Lower lobe of right lung (tissue), 2 donors: ENCODE measurements at regions not wholly inside any gene's neighbourhood (a gene's known extent, or its start where the extent isn't known, plus 50 kb on each side); places are given as distances from the start of the nearest gene placed in this dataset.
A peak's percentile ranks its signal among the peaks of the same experiment; 100 is the strongest.

Experiments used
- ATAC-seq, 2 donors: fragments of 200-7000 bp; cut with Tn5 transposase; one replicate each; pipeline ENCODE4 v1.9.1; 2020 to 2022; ENCODE audit warnings: mild to moderate bottlenecking in 2 of 2, moderate library complexity in 2 of 2
- DNase-seq: peaks from one replicate; pipeline ENCODE4 v3.0.0-alpha.2; 2020
- H3K27ac ChIP-seq: fragments of 200-600 bp; one replicate; pipeline ENCODE4 v1.8.0; 2022
- H3K27me3 ChIP-seq: fragments of 200-600 bp; one replicate; pipeline ENCODE4 v1.8.0; 2022; ENCODE audit warnings: low read depth
- H3K36me3 ChIP-seq: fragments of 200-600 bp; one replicate; pipeline ENCODE4 v1.8.0; 2022; ENCODE audit warnings: mild to moderate bottlenecking
- H3K4me1 ChIP-seq: fragments of 200-600 bp; one replicate; pipeline ENCODE4 v1.8.0; 2022
- H3K4me3 ChIP-seq: fragments of 200-600 bp; one replicate; pipeline ENCODE4 v1.8.0; 2022; ENCODE audit warnings: mild to moderate bottlenecking
- H3K9me3 ChIP-seq: fragments of 200-600 bp; one replicate; pipeline ENCODE4 v1.8.0; 2022
- CTCF ChIP-seq: fragments of 200-600 bp; IDR thresholded peaks from one replicate; pipeline ENCODE4 v1.8.0; 2022; ENCODE audit warnings: antibody characterized with exemption, mild to moderate bottlenecking
- intact Hi-C: fragments of 100-400 bp; cut with DNase I; formaldehyde crosslinking; loops from one replicate; pipeline ENCODE4 v1.11.0; 2022
- donor health status: DM: no; HTN: yes; CAD: no; lungs with severe emphysema.

DNA sequence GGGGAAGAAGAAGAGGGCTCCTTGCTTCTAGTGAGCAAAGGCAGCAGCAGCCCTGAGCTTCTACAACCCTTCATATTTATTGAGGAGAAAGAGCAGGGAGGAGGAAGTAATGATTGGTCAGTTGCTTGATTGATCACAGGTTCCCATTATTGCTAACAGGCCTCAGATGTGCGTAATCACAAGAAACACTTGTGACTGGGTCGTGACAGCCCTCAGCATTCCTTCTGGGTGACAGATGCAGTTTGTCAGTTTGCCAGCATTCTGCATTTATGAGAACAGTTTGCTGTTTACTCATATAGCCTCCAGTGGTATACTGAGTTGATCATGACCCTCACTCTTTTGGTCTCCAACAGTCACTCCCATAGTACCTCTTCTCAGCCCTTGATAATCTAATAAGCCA lies 111.5 kb upstream of the TNC start:
- no peak overlapping the region for H3K4me3 ChIP-seq
- H3K4me1 ChIP-seq, result no peaks in the 10 kb centered on the region
- no peaks in the 10 kb centered on the region for H3K27me3 ChIP-seq
- no peak for TF ChIP-seq CTCF
- H3K9me3 ChIP-seq, result no peaks in the 10 kb centered on the region
- no peak overlapping the region for H3K27ac ChIP-seq
- no peaks in the 10 kb centered on the region for H3K36me3 ChIP-seq
- ATAC-seq (no peak), DNase-seq (no peak)
- intact Hi-C loops, result no loop called here

DNA sequence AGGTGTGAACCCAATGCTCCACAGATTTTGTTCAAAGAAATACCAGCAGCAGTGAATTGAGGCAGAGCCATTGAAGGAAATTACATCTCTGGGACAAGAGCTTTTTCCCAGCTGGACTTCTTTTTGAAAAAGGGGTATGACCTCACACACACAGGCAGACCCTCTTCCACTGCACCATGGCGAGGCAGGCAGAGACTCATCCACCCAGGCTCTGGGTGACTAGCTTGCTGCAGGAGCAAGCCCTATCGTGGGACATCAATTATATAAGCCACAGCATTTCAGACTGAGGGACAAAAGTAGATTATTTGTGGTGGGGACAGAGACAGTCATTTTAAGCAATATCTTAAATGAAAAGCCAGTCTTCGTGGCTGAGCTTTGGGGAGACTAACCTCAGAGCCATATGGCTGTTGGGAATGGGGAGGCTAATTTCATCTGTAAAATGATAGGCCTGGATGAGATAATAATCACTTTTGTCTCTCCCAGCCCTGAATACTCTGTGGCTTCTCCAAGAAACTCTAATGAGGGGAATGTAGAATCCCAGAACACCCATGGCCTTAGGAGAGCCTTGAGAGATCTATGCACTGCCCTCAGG lies 113.1 kb upstream of the TNC start:
- H3K4me3 ChIP-seq, result no peak overlapping the region
- H3K27me3 ChIP-seq, result no peaks in the 10 kb centered on the region
- intact Hi-C loops, result no loop called here
- no peaks in the 10 kb centered on the region for H3K9me3 ChIP-seq
- H3K4me1 ChIP-seq, result no peaks in the 10 kb centered on the region
- TF ChIP-seq CTCF, result no peak
- DNase-seq (no peak), ATAC-seq (no peak)
- H3K36me3 ChIP-seq, result no peaks in the 10 kb centered on the region
- no peak overlapping the region for H3K27ac ChIP-seq

DNA sequence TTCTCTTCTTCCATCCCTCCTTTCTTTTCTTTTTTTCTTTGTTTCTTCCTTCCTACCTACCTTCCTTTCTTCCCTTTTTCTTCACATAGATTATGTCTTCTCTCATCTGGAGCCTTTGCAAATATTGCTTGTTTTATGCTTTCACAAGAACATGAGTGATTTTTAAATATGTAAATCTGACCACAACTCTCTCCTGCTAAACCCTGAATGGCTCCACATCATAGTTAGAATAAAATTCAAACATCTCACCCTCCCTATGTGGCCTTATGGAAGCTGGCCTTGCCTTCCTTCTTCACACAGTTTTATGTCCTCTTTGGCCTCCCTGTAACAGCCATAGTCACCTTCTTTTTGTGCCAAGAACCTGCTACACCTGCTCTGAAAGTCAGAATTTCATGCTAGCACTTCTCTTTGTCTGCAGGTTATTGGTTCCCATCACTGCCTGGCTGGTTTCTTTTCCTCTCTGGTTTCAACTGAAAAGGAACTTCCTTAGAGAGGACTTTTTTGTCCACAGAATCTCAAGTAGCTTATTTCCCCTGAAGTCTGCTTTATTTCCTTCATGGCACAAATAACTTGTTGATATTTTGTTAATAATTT lies 114.3 kb upstream of the TNC start:
- no peaks in the 10 kb centered on the region for H3K27me3 ChIP-seq

GRCh38 chr9:115234094-115234493 lies 116.1 kb upstream of the TNC start:
- Histone ChIP-seq H3K4me1 (no peaks in the 10 kb centered on the region), H3K36me3 (no peaks in the 10 kb centered on the region), H3K4me3 (no peak overlapping the region), H3K9me3 (no peaks in the 10 kb centered on the region), H3K27me3 (no peaks in the 10 kb centered on the region), H3K27ac (no peak overlapping the region)
- ATAC-seq, result peak; percentile 59 to 60
- TF ChIP-seq CTCF, result no peak
- DNase-seq, result no peak
- intact Hi-C loops, result no loop called here

More for the DNA sequence above, 114.3 kb upstream of the TNC start:
- no peak overlapping the region for H3K27ac ChIP-seq
- no peaks in the 10 kb centered on the region for H3K4me1 ChIP-seq
- DNase-seq, result no peak
- TF ChIP-seq CTCF, result no peak
- no peak for ATAC-seq
- no peaks in the 10 kb centered on the region for H3K36me3 ChIP-seq
- no peak overlapping the region for H3K4me3 ChIP-seq
- intact Hi-C loops, result no loop called here
- H3K9me3 ChIP-seq, result no peaks in the 10 kb centered on the region

- H3K27me3 ChIP-seq, result no peaks in the 10 kb centered on the region
- DNase-seq, result no peak
- no peaks in the 10 kb centered on the region for H3K9me3 ChIP-seq
- H3K27ac ChIP-seq, result no peak overlapping the region
- TF ChIP-seq CTCF, result no peak
- intact Hi-C loops, result no loop called here
- H3K4me1 ChIP-seq, result no peaks in the 10 kb centered on the region
- no peak for ATAC-seq
- H3K36me3 ChIP-seq, result no peaks in the 10 kb centered on the region
- no peak overlapping the region for H3K4me3 ChIP-seq
These were observed 117.3 kb upstream of the TNC start for GRCh38 chr9:115235221-115235620.
